HG02943 (cell line): ENCODE measurements at regions not wholly inside any gene's neighbourhood (a gene's known extent, or its start where the extent isn't known, plus 50 kb on each side); places are given as distances from the start of the nearest gene placed in this dataset.

ENCODE experiments used
- ATAC-seq: cut with Tn5 transposase; IDR thresholded peaks from one replicate; pipeline ENCODE4 v1.9.1; 2021; ENCODE audit warnings: mild to moderate bottlenecking, low read depth, moderate library complexity; ENCODE audit not compliant: unreplicated experiment

- no peak for ATAC-seq
Measured at GRCh38 chr10:21269289-21269688, 256.2 kb downstream of the SKIDA1 start.

- no peak for ATAC-seq
Measured at GRCh38 chr10:21265622-21266021, 259.9 kb downstream of the SKIDA1 start.

- no peak for ATAC-seq
Measured at GRCh38 chr10:21264271-21264670, 261.2 kb downstream of the SKIDA1 start.

- no peak for ATAC-seq
Measured at GRCh38 chr10:21263839-21264238, 261.6 kb downstream of the SKIDA1 start.

- ATAC-seq: no peak
Measured at GRCh38 chr10:21263263-21263803, 262.1 kb downstream of the SKIDA1 start.

GRCh38 chr10:21261842-21262294 lies 263.6 kb downstream of the SKIDA1 start:
- ATAC-seq: no peak

GRCh38 chr10:21260506-21261149 lies 264.9 kb downstream of the SKIDA1 start:
- no peak for ATAC-seq

GRCh38 chr10:21260066-21260465 lies 265.4 kb downstream of the SKIDA1 start:
- no peak for ATAC-seq

GRCh38 chr10:21257919-21258318 lies 267.6 kb downstream of the SKIDA1 start:
- no peak for ATAC-seq

- no peak for ATAC-seq
Measured at GRCh38 chr10:21257191-21257590, 268.3 kb downstream of the SKIDA1 start.

GRCh38 chr10:21249435-21249834 lies 276.0 kb downstream of the SKIDA1 start:
- no peak for ATAC-seq

GRCh38 chr10:21247592-21247991 lies 277.9 kb downstream of the SKIDA1 start:
- ATAC-seq: no peak

GRCh38 chr10:21246178-21246577 lies 279.3 kb downstream of the SKIDA1 start:
- no peak for ATAC-seq

GRCh38 chr10:21243748-21244257 lies 281.7 kb downstream of the SKIDA1 start:
- ATAC-seq: no peak

- ATAC-seq: no peak
Measured at GRCh38 chr10:21242915-21243314, 282.6 kb downstream of the SKIDA1 start.

GRCh38 chr10:21238717-21239116 lies 286.8 kb downstream of the SKIDA1 start:
- ATAC-seq: no peak

GRCh38 chr10:21238044-21238443 lies 287.4 kb downstream of the SKIDA1 start:
- no peak for ATAC-seq

- no peak for ATAC-seq
Measured at GRCh38 chr10:21234761-21235160, 290.7 kb downstream of the SKIDA1 start.

- ATAC-seq: no peak
Measured at GRCh38 chr10:21230219-21230618, 295.3 kb downstream of the SKIDA1 start.

GRCh38 chr10:21217748-21218367 lies 307.6 kb downstream of the SKIDA1 start:
- ATAC-seq: no peak

GRCh38 chr10:21217107-21217506 lies 308.4 kb downstream of the SKIDA1 start:
- no peak for ATAC-seq

GRCh38 chr10:21214329-21214728 lies 311.2 kb downstream of the SKIDA1 start:
- ATAC-seq: no peak
